DOHH2 (cell line): ENCODE measurements at regions not wholly inside any gene's neighbourhood (a gene's known extent, or its start where the extent isn't known, plus 50 kb on each side); places are given as distances from the start of the nearest gene placed in this dataset.

Experiments used
- CTCF ChIP-seq: fragments of 200-600 bp; sonication (generic); IDR thresholded peaks from one replicate; pipeline ENCODE4 v1.5.1; 2014; ENCODE audit warnings: antibody characterized with exemption, mild to moderate bottlenecking, low read depth, low read length; ENCODE audit not compliant: poor library complexity, severe bottlenecking
- EZH2phosphoT487 ChIP-seq: fragments of 200-600 bp; sonication (generic); IDR thresholded peaks from 2 replicates; pipeline ENCODE4 v1.6.1; 2017; ENCODE audit warnings: borderline replicate concordance, mild to moderate bottlenecking, antibody characterized with exemption, low read length, moderate library complexity, mixed read lengths

- TF ChIP-seq CTCF = no peak
- TF ChIP-seq EZH2phosphoT487 = no peak
Measured at GRCh38 chr7:153529100-153529499, 523.1 kb upstream of the DPP6 start.
